ENCODE measurements at regions not wholly inside any gene's neighbourhood (a gene's known extent, or its start where the extent isn't known, plus 50 kb on each side); places are given as distances from the start of the nearest gene placed in this dataset.

DNA sequence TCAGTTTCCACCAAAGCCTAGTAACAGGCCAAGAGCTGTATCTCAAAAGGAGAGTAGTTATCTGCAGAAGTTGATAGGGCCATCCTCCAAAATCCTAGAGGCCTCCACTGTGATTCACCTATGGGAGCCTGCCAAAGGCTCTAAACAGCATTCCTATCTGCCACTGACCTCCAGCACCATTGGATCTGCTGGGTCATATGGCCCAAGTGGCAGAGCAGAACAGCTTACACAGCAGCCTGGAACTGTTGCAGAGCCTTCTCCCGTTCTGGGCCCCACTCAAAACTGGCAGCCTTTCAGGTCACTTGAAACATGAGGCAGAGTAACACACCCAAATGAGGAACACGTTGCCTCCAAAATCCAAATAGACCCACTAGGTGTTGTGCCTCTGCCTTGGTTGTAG lies 345.2 kb upstream of the RND3 start:
- TF ChIP-seq EZH2 (IDR thresholded peaks at IDR 0.05; ENCODE audit: insufficient read depth, poor library complexity, severe bottlenecking): no peak
- no peak for TF ChIP-seq EZH2phosphoT487 (IDR thresholded peaks at IDR 0.05; ENCODE audit: insufficient read depth, low read depth)
